Endothelial cell of umbilical vein (primary cell): ENCODE measurements at regions not wholly inside any gene's neighbourhood (a gene's known extent, or its start where the extent isn't known, plus 50 kb on each side); places are given as distances from the start of the nearest gene placed in this dataset.

Experiments
- BruUV-seq: library from RNA; stranded (reverse); fragments of 400-500 nt; replicated peaks from 2 replicates; lab custom pipeline; 2021; lab: Mats Ljungman, UMichigan
- CTCF ChIA-PET: fragments of 300-600, 350-600 bp; sonication (Branson Sonifier 250); formaldehyde crosslinking; loops from one replicate; lab custom pipeline; 2021; ENCODE audit warnings: antibody characterized with exemption, inconsistent platforms; lab: Charles Lee
- POLR2A ChIA-PET: fragments of 300-600, 350-600 bp; sonication (Branson Sonifier 250); formaldehyde crosslinking; loops from one replicate; lab custom pipeline; 2021; ENCODE audit warnings: antibody characterized with exemption, inconsistent platforms; lab: Charles Lee
- DNase-seq: peaks from one replicate; pipeline ENCODE4 v3.0.0-alpha.2; 2011; ENCODE audit warnings: low read depth, low spot score
- FAIRE-seq: peaks from 2 replicates; lab custom pipeline; 2011; peaks lifted over from hg19 to GRCh38; lab: Jason Lieb, UNC
- H2AFZ ChIP-seq: 2 replicates; pipeline ENCODE4 v1.6.0; 2012; ENCODE audit warnings: low read depth, low read length, control low read depth, inconsistent platforms
- H3K27ac ChIP-seq: 2 replicates; pipeline ENCODE4 v1.5.1; 2011; ENCODE audit warnings: low read depth, mild to moderate bottlenecking, control low read depth, low read length, moderate library complexity; ENCODE audit not compliant: insufficient read depth
- H3K27me3 ChIP-seq, 2 experiments: 2 replicates each; pipeline versions ENCODE4 v1.6.0 to v1.6.1; 2011; ENCODE audit warnings: low read length in 2 of 2, mixed read lengths in 1 of 2; ENCODE audit not compliant: control insufficient read depth in 2 of 2, insufficient read depth in 2 of 2
- H3K36me3 ChIP-seq, 2 experiments: 2 replicates in 1 of 2; 3 replicates in 1 of 2; pipeline ENCODE4 v1.5.1; 2011; ENCODE audit warnings: low read length in 2 of 2, mild to moderate bottlenecking in 1 of 2, moderate library complexity in 1 of 2; ENCODE audit not compliant: control insufficient read depth in 2 of 2, insufficient read depth in 2 of 2; ENCODE audit errors: extremely low read depth in 1 of 2
- H3K4me1 ChIP-seq: 3 replicates; pipeline ENCODE4 v1.5.1; 2011; ENCODE audit warnings: mild to moderate bottlenecking, low read length; ENCODE audit not compliant: control insufficient read depth, insufficient read depth; ENCODE audit errors: extremely low read depth
- H3K4me2 ChIP-seq: 2 replicates; pipeline ENCODE4 v1.6.1; 2011; ENCODE audit warnings: low read length, control low read depth, mixed read lengths; ENCODE audit not compliant: insufficient read depth
- H3K4me3 ChIP-seq, 3 experiments: fragments of 200-600 bp in 1 of 3; sonication (generic), shearing (Covaris generic) in 1 of 3; replicated peaks in 1 of 3; 2 replicates each; pipeline ENCODE4 v1.5.1; 2011 to 2016; ENCODE audit warnings: control low read depth in 3 of 3, low read length in 3 of 3, mild to moderate bottlenecking in 2 of 3, inconsistent platforms in 1 of 3, low read depth in 1 of 3, moderate library complexity in 1 of 3; ENCODE audit not compliant: insufficient read depth in 1 of 3
- H3K79me2 ChIP-seq: 2 replicates; pipeline ENCODE4 v1.6.0; 2012; ENCODE audit warnings: low read length, inconsistent platforms; ENCODE audit not compliant: control insufficient read depth, insufficient read depth
- H3K9ac ChIP-seq: replicated peaks from 2 replicates; pipeline ENCODE3; 2011; ENCODE audit warnings: low read length, control low read depth; ENCODE audit not compliant: insufficient read depth; ENCODE audit errors: extremely low read depth
- H3K9me1 ChIP-seq: replicated peaks from 3 replicates; pipeline ENCODE4 v1.6.0; 2011; ENCODE audit warnings: mild to moderate bottlenecking, low read length; ENCODE audit not compliant: control insufficient read depth, insufficient read depth; ENCODE audit errors: extremely low read depth
- H3K9me3 ChIP-seq: replicated peaks from 2 replicates; pipeline ENCODE4 v1.5.1; 2012; ENCODE audit warnings: low read length, inconsistent platforms; ENCODE audit not compliant: control insufficient read depth, insufficient read depth
- H4K20me1 ChIP-seq: replicated peaks from 2 replicates; pipeline ENCODE3; 2011; ENCODE audit warnings: mild to moderate bottlenecking, low read length; ENCODE audit not compliant: control insufficient read depth, insufficient read depth; ENCODE audit errors: extremely low read depth
- EZH2 ChIP-seq: IDR thresholded peaks from 2 replicates; pipeline ENCODE4 v1.6.1; 2012; ENCODE audit warnings: borderline replicate concordance, low read depth, mild to moderate bottlenecking, moderate library complexity, low read length, inconsistent platforms; ENCODE audit not compliant: severe bottlenecking
- FOS ChIP-seq: IDR thresholded peaks from 2 replicates; pipeline ENCODE4 v1.6.1; 2011; ENCODE audit warnings: mild to moderate bottlenecking, low read length, moderate library complexity, borderline replicate concordance; ENCODE audit not compliant: insufficient read depth
- GATA2 ChIP-seq: IDR thresholded peaks from 2 replicates; pipeline ENCODE4 v1.7.0; 2011; ENCODE audit warnings: low read depth, mild to moderate bottlenecking, moderate library complexity, mixed read lengths, low read length; ENCODE audit not compliant: insufficient read length, insufficient read depth
- JUN ChIP-seq: IDR thresholded peaks from 2 replicates; pipeline ENCODE4 v1.6.1; 2011; ENCODE audit warnings: borderline replicate concordance, low read depth; ENCODE audit not compliant: insufficient read length, insufficient read depth
- MAX ChIP-seq: IDR thresholded peaks from 2 replicates; pipeline ENCODE4 v1.6.1; 2011; ENCODE audit not compliant: insufficient read depth, insufficient read length
- MYC ChIP-seq: IDR thresholded peaks from one replicate; pipeline ENCODE4 v1.6.1; 2011; ENCODE audit warnings: mild to moderate bottlenecking, low read depth, low read length
- POLR2A ChIP-seq: IDR thresholded peaks from 2 replicates; pipeline ENCODE4 v1.6.1; 2012; ENCODE audit warnings: low read depth, mild to moderate bottlenecking, control low read depth, low read length
- POLR2AphosphoS5 ChIP-seq: IDR thresholded peaks from 2 replicates; pipeline ENCODE4 v1.6.1; 2012; ENCODE audit warnings: low read depth, mild to moderate bottlenecking, control low read depth, low read length, moderate library complexity; ENCODE audit not compliant: insufficient read depth
- dilution Hi-C: fragments of 300-500 bp; cut with MboI; formaldehyde crosslinking; loops from one replicate; pipeline ENCODE4 v1.15.0; 2019; ENCODE audit warnings: low sequenced_read_pairs; ENCODE audit not compliant: extremely low pct_ligation_motif_present
- intact Hi-C: fragments of 100-400 bp; cut with micrococcal nuclease; formaldehyde crosslinking; loops from one replicate; pipeline ENCODE4 v1.10.0; 2022
- TF ChIP-seq, protein P1 (sequence below), 2 donors: IDR thresholded peaks; 1 replicate in 1 of 2; 2 replicates in 1 of 2; pipeline ENCODE4 v1.5.1; 2011; ENCODE audit warnings: low read length in 2 of 2, mild to moderate bottlenecking in 2 of 2, moderate library complexity in 2 of 2, control low read depth in 1 of 2, inconsistent platforms in 1 of 2, low read depth in 1 of 2; ENCODE audit not compliant: insufficient read depth in 1 of 2; ENCODE audit errors: extremely low read depth in 1 of 2

GRCh38 chr1:55385402-55386018, 170.3 kb upstream of the USP24 start:
- ChIA-PET CTCF (interaction anchor here (1.5 kb wide), 1 partner anchor 10 kb away, joined by 6 read pairs; no protein-coding TSS in a partner anchor), POLR2A (no interaction called here)
- TF ChIP-seq JUN, result no peak
- no peak for TF ChIP-seq MYC
- no peak for TF ChIP-seq POLR2AphosphoS5
- TF ChIP-seq FOS, result no peak
- TF ChIP-seq EZH2, result no peak
- H3K9me3 ChIP-seq, result no peaks in the 10 kb centered on the region
- no peaks in the 10 kb centered on the region for H3K27me3 ChIP-seq
- DNase-seq (no peak), FAIRE-seq (no peak)
- BruUV-seq, result no TSS peak
- no peaks in the 10 kb centered on the region for H4K20me1 ChIP-seq
- no peaks in the 10 kb centered on the region for H3K9me1 ChIP-seq
- H2AFZ ChIP-seq, result no peak overlapping the region
- no peak overlapping the region for H3K9ac ChIP-seq
- intact Hi-C loops, result no loop called here
- H3K4me1 ChIP-seq, result no peaks in the 10 kb centered on the region
- H3K27ac ChIP-seq, result no peak overlapping the region
- no peaks in the 10 kb centered on the region for H3K36me3 ChIP-seq
- H3K79me2 ChIP-seq, result no peaks in the 10 kb centered on the region
- dilution Hi-C loops, result no loop called here
- H3K4me2 ChIP-seq, result no peak overlapping the region
- no peak overlapping the region for H3K4me3 ChIP-seq

GRCh38 chr1:55384637-55385036, 169.5 kb upstream of the USP24 start:
- no peaks in the 10 kb centered on the region for H3K36me3 ChIP-seq
- no peaks in the 10 kb centered on the region for H4K20me1 ChIP-seq
- no peaks in the 10 kb centered on the region for H3K9me3 ChIP-seq
- H3K79me2 ChIP-seq, result no peaks in the 10 kb centered on the region
- no peak overlapping the region for H2AFZ ChIP-seq
- H3K4me1 ChIP-seq, result no peaks in the 10 kb centered on the region
- ChIA-PET CTCF (interaction anchor here (1.5 kb wide), 1 partner anchor 9 kb away, joined by 6 read pairs; no protein-coding TSS in a partner anchor), POLR2A (no interaction called here)
- no peaks in the 10 kb centered on the region for H3K27me3 ChIP-seq
- no peak overlapping the region for H3K27ac ChIP-seq
- FAIRE-seq, result no peak
- no peak for TF ChIP-seq GATA2
- TF ChIP-seq JUN, result no peak
- no peak for TF ChIP-seq POLR2AphosphoS5
- no peak for TF ChIP-seq FOS
- TF ChIP-seq MAX, result no peak
- TF ChIP-seq, protein P1, sequence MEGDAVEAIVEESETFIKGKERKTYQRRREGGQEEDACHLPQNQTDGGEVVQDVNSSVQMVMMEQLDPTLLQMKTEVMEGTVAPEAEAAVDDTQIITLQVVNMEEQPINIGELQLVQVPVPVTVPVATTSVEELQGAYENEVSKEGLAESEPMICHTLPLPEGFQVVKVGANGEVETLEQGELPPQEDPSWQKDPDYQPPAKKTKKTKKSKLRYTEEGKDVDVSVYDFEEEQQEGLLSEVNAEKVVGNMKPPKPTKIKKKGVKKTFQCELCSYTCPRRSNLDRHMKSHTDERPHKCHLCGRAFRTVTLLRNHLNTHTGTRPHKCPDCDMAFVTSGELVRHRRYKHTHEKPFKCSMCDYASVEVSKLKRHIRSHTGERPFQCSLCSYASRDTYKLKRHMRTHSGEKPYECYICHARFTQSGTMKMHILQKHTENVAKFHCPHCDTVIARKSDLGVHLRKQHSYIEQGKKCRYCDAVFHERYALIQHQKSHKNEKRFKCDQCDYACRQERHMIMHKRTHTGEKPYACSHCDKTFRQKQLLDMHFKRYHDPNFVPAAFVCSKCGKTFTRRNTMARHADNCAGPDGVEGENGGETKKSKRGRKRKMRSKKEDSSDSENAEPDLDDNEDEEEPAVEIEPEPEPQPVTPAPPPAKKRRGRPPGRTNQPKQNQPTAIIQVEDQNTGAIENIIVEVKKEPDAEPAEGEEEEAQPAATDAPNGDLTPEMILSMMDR (IDR thresholded peaks at IDR 0.05; ENCODE audit: extremely low read depth in 1 of 2, insufficient read depth in 1 of 2, low read depth in 1 of 2, low read length in 2 of 2), result no peak
- TF ChIP-seq MYC, result no peak
- TF ChIP-seq POLR2A, result no peak
- no peak for TF ChIP-seq EZH2
- BruUV-seq, result no TSS peak
- intact Hi-C loops (no loop called here), dilution Hi-C loops (no loop called here)
- no peak for DNase-seq
- H3K9ac ChIP-seq, result no peak overlapping the region
- no peak overlapping the region for H3K4me3 ChIP-seq
- no peaks in the 10 kb centered on the region for H3K9me1 ChIP-seq
- H3K4me2 ChIP-seq, result no peak overlapping the region
